ENCODE measurements at regions not wholly inside any gene's neighbourhood (a gene's known extent, or its start where the extent isn't known, plus 50 kb on each side); places are given as distances from the start of the nearest gene placed in this dataset.

DNA sequence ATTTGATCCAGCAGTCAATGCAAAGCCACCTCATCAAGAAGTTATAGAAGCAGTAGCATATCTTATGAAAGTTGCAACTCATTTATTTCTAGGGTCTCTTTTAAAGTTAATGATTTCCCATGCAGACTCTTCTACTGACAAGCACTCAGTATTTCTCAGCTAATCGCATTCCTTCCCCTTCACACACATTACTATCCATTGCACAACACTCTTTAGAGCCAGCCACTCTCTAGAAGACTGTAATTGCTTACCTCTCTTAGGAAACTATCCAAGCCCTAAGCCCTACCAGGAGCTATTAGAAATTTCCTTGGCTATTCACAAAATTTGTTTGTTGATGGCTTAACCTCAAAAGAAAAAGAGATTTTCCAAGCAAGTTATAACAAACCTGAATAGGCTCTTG is 106.0 kb downstream of the ADAMTS1 start:
- ChIA-PET CTCF (no interaction called here), POLR2A (no interaction called here)
- no peak overlapping the region for H3K27ac ChIP-seq
- ATAC-seq = no peak
- no peaks in the 10 kb centered on the region for H3K4me1 ChIP-seq
- no peaks in the 10 kb centered on the region for H3K9me3 ChIP-seq
- FAIRE-seq = no peak
- no peak for DNase-seq (ENCODE audit: low read depth in 1 of 2, low spot score in 1 of 2)
- WGBS (ENCODE audit: missing lambda C conversion rate) = 0% methylated on average over 1 of the region's 1 CpG
- no peak overlapping the region for H3K4me2 ChIP-seq
- H3K4me3 ChIP-seq = no peak overlapping the region
- TF ChIP-seq ESRRA (IDR thresholded peaks at IDR 0.05; ENCODE audit: borderline replicate concordance, low read length) (no peak), HOXB5 (CRISPR knock-in tag; IDR thresholded peaks at IDR 0.05) (no peak), ZFP36 (IDR thresholded peaks at IDR 0.05; ENCODE audit: borderline replicate concordance, partially characterized antibody) (no peak), HOXA7 (CRISPR knock-in tag; IDR thresholded peaks at IDR 0.05) (no peak), HOXB13 (CRISPR knock-in tag; IDR thresholded peaks at IDR 0.05; ENCODE audit: low read depth) (no peak), NPAS2 (CRISPR knock-in tag; IDR thresholded peaks at IDR 0.05; ENCODE audit: borderline replicate concordance) (no peak), HDAC2 (IDR thresholded peaks at IDR 0.05) (no peak), EHMT2 (IDR thresholded peaks at IDR 0.05; ENCODE audit: low read depth) (no peak), TFCP2L1 (CRISPR knock-in tag; IDR thresholded peaks at IDR 0.05) (no peak), GATA3 (IDR thresholded peaks at IDR 0.05; ENCODE audit: borderline replicate concordance) (no peak)
- TF ChIP-seq, protein P1, sequence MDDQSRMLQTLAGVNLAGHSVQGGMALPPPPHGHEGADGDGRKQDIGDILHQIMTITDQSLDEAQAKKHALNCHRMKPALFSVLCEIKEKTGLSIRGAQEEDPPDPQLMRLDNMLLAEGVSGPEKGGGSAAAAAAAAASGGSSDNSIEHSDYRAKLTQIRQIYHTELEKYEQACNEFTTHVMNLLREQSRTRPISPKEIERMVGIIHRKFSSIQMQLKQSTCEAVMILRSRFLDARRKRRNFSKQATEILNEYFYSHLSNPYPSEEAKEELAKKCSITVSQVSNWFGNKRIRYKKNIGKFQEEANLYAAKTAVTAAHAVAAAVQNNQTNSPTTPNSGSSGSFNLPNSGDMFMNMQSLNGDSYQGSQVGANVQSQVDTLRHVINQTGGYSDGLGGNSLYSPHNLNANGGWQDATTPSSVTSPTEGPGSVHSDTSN (IDR thresholded peaks at IDR 0.05) = no peak
- TF ChIP-seq, protein P2, sequence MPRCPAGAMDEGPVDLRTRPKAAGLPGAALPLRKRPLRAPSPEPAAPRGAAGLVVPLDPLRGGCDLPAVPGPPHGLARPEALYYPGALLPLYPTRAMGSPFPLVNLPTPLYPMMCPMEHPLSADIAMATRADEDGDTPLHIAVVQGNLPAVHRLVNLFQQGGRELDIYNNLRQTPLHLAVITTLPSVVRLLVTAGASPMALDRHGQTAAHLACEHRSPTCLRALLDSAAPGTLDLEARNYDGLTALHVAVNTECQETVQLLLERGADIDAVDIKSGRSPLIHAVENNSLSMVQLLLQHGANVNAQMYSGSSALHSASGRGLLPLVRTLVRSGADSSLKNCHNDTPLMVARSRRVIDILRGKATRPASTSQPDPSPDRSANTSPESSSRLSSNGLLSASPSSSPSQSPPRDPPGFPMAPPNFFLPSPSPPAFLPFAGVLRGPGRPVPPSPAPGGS (IDR thresholded peaks at IDR 0.05) = no peak
- TF ChIP-seq, protein P3, sequence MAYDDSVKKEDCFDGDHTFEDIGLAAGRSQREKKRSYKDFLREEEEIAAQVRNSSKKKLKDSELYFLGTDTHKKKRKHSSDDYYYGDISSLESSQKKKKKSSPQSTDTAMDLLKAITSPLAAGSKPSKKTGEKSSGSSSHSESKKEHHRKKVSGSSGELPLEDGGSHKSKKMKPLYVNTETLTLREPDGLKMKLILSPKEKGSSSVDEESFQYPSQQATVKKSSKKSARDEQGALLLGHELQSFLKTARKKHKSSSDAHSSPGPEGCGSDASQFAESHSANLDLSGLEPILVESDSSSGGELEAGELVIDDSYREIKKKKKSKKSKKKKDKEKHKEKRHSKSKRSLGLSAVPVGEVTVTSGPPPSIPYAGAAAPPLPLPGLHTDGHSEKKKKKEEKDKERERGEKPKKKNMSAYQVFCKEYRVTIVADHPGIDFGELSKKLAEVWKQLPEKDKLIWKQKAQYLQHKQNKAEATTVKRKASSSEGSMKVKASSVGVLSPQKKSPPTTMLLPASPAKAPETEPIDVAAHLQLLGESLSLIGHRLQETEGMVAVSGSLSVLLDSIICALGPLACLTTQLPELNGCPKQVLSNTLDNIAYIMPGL (CRISPR knock-in tag; IDR thresholded peaks at IDR 0.05; ENCODE audit: borderline replicate concordance) = no peak
- TF ChIP-seq, protein P4, sequence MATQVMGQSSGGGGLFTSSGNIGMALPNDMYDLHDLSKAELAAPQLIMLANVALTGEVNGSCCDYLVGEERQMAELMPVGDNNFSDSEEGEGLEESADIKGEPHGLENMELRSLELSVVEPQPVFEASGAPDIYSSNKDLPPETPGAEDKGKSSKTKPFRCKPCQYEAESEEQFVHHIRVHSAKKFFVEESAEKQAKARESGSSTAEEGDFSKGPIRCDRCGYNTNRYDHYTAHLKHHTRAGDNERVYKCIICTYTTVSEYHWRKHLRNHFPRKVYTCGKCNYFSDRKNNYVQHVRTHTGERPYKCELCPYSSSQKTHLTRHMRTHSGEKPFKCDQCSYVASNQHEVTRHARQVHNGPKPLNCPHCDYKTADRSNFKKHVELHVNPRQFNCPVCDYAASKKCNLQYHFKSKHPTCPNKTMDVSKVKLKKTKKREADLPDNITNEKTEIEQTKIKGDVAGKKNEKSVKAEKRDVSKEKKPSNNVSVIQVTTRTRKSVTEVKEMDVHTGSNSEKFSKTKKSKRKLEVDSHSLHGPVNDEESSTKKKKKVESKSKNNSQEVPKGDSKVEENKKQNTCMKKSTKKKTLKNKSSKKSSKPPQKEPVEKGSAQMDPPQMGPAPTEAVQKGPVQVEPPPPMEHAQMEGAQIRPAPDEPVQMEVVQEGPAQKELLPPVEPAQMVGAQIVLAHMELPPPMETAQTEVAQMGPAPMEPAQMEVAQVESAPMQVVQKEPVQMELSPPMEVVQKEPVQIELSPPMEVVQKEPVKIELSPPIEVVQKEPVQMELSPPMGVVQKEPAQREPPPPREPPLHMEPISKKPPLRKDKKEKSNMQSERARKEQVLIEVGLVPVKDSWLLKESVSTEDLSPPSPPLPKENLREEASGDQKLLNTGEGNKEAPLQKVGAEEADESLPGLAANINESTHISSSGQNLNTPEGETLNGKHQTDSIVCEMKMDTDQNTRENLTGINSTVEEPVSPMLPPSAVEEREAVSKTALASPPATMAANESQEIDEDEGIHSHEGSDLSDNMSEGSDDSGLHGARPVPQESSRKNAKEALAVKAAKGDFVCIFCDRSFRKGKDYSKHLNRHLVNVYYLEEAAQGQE (IDR thresholded peaks at IDR 0.05) = no peak

DNA sequence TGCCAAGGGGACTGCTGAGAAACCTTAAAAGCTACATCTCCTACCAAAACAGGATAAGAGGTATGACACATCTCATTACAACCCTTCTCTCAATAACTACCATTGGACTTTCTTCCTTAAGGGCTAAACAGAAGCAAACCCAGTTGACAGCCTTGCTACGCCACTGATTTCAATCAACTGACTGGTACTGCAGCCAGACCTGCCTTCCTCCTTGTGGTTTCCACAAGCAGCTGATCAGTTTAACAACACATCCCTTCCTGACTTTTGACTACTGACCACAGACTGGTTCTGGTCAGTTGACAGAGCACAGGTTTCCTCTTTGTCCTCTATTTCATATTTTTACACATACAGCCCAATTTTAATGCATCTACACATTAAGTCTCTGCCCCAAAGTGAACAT is 108.8 kb downstream of the ADAMTS1 start:
- Histone ChIP-seq H3K4me1 (no peaks in the 10 kb centered on the region), H3K27ac (no peak overlapping the region), H3K9me3 (no peaks in the 10 kb centered on the region), H3K4me2 (no peak overlapping the region), H3K4me3 (no peak overlapping the region)
- TF ChIP-seq, protein P5, sequence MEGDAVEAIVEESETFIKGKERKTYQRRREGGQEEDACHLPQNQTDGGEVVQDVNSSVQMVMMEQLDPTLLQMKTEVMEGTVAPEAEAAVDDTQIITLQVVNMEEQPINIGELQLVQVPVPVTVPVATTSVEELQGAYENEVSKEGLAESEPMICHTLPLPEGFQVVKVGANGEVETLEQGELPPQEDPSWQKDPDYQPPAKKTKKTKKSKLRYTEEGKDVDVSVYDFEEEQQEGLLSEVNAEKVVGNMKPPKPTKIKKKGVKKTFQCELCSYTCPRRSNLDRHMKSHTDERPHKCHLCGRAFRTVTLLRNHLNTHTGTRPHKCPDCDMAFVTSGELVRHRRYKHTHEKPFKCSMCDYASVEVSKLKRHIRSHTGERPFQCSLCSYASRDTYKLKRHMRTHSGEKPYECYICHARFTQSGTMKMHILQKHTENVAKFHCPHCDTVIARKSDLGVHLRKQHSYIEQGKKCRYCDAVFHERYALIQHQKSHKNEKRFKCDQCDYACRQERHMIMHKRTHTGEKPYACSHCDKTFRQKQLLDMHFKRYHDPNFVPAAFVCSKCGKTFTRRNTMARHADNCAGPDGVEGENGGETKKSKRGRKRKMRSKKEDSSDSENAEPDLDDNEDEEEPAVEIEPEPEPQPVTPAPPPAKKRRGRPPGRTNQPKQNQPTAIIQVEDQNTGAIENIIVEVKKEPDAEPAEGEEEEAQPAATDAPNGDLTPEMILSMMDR (IDR thresholded peaks at IDR 0.05) = no peak
- no peak for TF ChIP-seq JUNB (IDR thresholded peaks at IDR 0.05)
- no peak for ATAC-seq
- no peak for FAIRE-seq
- ChIA-PET POLR2A (no interaction called here), CTCF (no interaction called here)
- 79% methylated on average over 1 of the region's 1 CpG for WGBS (ENCODE audit: missing lambda C conversion rate)
- no peak for DNase-seq (ENCODE audit: low read depth in 1 of 2, low spot score in 1 of 2)

All from A549 (cell line).